Cardiac septum (tissue), 1 donor: ENCODE measurements at regions not wholly inside any gene's neighbourhood (a gene's known extent, or its start where the extent isn't known, plus 50 kb on each side); places are given as distances from the start of the nearest gene placed in this dataset.

Source experiments
- DNase-seq: peaks from one replicate; pipeline ENCODE4 v3.0.0-alpha.2; 2020; ENCODE audit warnings: low spot score
- intact Hi-C: fragments of 100-400 bp; cut with DNase I; formaldehyde crosslinking; loops from one replicate; pipeline ENCODE4 v1.14.0; 2022
- donor health status: DM: no; HTN: no; CAD: no.

DNA sequence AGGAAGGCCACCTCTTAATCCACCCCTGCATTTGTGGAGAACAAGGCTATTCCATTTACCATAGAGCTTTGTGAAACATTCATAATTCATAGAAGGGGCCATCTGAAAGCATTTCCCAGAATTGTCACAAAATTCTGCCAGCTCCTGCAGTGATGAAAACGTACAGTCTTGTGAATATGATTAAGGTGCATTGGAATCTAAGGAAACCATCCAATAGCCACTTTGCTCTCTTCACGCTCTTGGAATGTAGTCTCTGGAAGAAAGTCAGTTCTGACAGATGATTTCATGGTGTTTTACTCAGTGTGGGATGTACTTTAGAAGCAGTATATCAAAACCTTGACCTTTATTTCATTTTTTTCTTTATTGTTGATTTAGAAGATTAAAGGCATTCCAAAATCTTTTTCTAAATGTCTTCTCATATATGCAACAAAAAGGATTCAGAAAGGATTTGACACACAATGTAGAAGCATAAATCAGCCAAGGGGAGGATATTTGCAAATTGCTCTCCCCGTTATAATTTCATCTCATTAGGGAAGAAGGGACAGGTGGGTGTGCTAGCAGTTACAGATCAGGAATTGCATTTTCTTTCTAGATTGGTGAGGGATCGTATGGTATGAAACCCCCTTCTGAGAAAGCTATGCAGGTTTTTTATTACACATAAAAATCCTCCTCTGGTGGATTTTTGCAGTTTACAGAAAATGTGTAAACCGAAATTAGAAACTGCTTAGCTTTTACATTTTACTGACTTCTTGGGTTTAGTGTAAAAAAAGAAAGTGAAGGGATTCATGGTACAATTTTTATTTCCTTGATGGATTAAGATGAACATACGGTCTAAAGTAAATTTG lies 390.2 kb downstream of the LRIG3 start:
- no peak for DNase-seq
- intact Hi-C loops: loop anchor here (10.0 kb wide), 1 partner anchor 545 kb away; no protein-coding TSS in a partner anchor

DNA sequence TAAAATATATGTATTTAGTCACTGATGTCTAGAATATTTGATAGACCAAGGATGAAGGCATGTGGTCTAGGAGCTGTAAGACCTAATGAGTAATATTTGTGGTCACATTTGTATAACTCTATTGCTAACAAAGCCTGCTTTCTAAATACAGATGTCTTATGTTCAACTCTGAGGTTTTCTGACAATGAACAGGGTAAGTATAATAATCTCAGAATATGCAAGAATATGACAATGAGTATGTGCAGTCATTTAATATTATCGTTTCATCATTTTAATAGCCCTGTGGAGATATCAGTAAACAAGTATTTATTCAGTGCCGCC lies 389.6 kb downstream of the LRIG3 start:
- intact Hi-C loops: loop anchor here (10.0 kb wide), 1 partner anchor 546 kb away; no protein-coding TSS in a partner anchor
- no peak for DNase-seq

DNA sequence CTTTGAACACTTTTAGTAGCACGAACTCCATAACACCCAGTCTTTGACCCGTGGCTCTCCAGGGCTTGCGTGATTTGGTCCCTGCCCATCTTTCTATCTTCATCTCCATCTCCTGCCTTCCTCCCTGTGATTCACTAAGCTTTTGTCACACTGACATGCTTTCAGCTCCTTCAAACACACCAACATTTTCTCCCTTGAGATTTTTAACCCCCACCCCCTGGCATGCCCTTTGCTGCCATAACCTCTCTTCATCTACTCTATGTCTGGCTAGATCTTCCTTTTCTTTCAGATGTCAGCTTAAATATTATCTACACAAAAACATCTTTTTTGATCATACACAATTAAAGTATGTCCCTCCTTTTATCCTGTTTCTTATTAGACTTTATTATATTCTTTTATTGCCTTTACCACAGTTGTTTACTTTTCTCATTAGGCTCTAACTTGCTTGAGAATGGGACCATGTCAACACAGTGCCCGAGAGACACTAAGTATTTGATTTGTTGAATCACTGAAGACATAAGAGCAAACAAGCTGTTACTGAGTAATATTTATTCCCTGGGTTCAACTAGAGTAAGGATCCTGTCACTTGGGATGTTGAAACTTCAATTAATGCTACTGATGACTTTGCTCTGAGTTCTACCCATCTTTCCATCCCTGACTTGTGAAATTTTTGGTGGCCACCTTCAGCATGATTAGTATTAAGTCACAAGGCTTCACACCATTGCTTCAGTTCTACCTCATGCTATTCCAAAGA lies 387.3 kb downstream of the LRIG3 start:
- DNase-seq: no peak
- intact Hi-C loops: loop anchor here (10.0 kb wide), 1 partner anchor 548 kb away; no protein-coding TSS in a partner anchor

DNA sequence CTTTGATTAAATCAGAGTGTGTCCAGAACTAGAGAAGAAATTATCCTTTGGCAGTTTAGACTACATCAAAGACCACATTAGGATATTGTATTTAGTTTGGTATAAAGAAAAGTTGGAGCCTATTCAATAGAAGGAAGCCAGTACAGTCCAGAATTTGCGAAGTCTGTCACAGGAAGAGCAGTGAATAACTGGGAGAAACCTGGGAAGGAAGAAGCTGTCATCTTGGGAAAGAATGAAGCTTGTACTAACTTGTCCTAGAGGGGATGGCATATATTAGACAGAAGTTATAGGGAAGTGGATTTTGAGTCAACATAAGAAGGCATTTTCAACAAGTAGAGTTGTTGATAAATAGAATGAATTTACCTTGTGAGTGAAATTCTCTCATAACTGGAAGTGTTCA lies 386.7 kb downstream of the LRIG3 start:
- intact Hi-C loops: loop anchor here (10.0 kb wide), 1 partner anchor 549 kb away; no protein-coding TSS in a partner anchor
- no peak for DNase-seq

DNA sequence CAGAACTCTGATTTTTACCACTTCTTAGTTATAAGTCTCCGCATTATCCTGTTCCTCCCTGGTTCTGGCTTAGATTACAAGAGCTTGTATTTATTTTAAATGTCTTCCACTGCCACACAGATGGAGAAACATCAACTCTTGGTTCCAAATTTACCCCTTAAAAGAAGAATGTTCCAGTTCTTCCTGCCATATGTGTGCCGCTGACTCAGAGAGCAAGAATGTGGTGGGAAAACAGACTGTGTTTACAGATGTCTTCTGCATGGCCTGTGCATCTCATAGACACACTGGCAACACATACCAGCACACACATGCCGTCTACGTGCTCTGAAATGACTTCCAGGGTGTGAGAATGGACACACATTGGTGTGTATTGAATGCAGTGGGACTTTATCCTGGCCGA lies 383.0 kb downstream of the LRIG3 start:
- intact Hi-C loops: loop anchor here (10.0 kb wide), 1 partner anchor 552 kb away; no protein-coding TSS in a partner anchor
- DNase-seq: no peak

DNA sequence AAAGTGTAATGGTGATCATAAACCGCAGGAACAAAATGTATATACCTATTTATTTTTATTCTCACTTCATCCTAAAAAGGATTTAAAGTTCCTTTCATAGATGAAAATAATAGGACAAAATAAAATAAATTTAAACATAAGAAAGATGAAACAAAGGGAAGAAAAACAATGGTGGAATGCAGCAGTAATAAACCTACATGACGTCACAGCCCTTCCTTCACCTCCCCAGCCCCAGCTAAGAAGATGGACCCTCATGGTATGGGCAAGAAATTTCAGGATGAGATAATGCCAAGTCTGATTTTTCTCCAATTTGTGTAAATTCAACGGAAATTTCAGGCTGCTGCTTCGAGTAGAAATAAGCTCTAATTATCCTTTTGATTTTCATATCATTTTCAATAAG lies 381.0 kb downstream of the LRIG3 start:
- intact Hi-C loops: loop anchor here (10.0 kb wide), 1 partner anchor 554 kb away; no protein-coding TSS in a partner anchor
- no peak for DNase-seq

DNA sequence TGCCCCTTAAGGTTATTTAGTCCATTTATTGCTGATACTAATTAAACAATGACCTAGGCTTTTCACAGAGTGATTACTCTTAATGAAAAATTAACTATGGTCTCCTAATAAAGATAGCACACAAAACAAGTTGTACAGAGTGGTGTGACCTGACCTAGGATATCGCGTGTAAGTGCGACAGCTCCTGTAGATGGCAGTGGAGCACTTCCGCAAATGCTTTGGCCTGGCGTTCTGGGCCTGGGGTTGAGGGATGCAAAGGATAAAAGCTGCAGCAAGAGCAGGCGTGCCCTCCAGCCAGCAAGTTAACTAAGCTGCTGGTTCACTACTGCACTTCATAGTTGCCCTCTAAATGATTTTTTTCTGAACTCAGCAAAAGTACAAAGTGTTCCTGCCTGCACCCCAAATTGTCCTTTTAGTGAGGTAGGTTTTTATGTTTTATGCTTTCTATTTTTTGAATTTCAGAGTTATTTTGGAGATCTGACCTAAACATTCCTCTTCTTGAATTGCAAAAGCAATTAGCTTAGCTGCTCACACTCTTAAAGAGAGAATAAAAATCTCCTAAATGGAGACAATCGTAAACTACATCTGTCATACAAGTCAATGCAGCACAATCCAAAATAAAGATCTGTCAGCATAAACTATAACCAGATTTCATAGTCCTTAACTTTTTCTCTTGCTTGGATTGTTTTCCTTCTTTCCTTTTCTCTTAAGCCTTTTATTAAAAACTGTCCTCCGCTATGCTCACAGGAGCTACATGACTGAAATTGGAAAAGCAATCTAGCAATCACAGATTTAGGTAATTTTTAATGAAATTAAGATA lies 379.6 kb downstream of the LRIG3 start:
- DNase-seq: peak; percentile 76
- intact Hi-C loops: loop anchor here (10.0 kb wide), 1 partner anchor 614 kb away; no protein-coding TSS in a partner anchor

DNA sequence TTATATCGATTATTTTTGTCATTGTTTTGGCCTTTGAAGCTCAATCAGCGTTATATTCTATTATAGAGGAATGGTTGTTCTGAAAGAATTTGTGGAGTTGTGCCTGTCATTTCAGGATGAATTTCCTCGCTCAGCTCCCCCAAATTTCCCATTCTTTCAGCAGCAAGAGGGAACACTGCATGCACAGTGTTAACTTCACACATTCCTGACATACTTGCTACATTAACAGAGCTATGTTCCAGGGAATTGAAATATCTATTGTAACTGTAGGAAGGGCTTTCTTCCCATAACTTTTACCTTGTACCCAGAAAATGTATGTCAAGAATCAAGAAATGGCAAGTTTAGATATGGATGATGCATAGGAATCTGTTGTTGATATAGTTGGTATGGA lies 379.0 kb downstream of the LRIG3 start:
- no peak for DNase-seq
- intact Hi-C loops: loop anchor here (10.0 kb wide), 1 partner anchor 614 kb away; no protein-coding TSS in a partner anchor

DNA sequence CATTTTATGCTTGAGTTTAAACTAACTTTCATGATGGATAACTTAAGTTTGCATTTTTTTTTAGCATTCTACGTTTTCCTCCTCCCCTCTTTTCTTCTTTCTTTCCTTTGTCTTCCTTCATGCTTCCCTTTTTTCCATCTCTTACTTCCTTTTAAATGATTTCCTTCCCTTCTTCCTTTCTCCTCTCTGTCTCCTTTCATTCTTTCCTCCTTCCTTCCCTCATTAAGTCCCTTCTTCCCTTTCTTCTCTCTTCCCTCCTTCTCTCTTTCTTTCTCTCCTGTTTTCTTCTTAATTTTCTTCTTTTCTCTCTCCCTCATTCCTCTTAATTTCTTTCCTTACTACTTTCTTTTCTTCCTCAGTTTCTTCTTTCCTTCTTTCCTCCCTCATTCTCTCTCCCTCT lies 376.0 kb downstream of the LRIG3 start:
- no peak for DNase-seq
- intact Hi-C loops: loop anchor here (10.0 kb wide), 1 partner anchor 611 kb away; no protein-coding TSS in a partner anchor

DNA sequence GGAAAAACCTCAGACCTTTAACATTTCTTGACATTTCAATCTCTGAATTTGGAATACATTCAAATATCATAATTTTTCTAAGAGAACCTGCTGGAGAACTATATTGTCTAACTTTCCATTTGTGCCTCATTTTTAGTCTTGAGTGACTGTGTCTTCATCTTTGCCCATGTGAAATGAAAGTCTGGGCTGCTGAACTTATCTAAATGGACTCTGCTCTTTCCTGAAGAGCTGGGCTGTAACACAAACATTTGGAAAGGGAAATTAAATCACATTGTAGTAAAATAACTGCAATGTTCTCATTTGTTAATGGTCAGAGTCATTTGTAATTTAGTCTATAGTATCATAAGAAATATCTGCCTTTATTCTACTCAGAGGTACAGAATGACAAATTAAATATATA lies 373.1 kb downstream of the LRIG3 start:
- intact Hi-C loops: loop anchor here (10.0 kb wide), 1 partner anchor 608 kb away; no protein-coding TSS in a partner anchor

DNA sequence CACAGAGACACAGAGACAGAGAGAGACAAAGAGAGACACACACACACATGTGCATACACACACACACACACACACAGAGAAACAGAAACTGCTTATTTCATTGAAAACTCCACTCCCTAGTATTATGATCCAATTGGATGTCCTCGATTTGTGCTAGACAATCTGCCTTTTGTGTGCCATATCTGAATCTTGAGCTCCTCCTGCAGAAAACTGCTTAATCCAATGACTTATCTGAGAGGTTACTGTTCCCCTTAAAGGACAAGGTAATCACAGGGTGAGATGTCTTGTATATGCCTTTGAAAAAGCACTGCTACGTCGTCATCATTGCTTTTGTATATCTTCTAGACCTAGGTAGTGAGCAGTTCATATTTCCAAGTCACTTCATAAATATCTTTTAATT lies 371.5 kb downstream of the LRIG3 start:
- no peak for DNase-seq
- intact Hi-C loops: loop anchor here (10.0 kb wide), 1 partner anchor 606 kb away; no protein-coding TSS in a partner anchor

More for the DNA sequence above, 373.1 kb downstream of the LRIG3 start:
- DNase-seq: no peak

DNA sequence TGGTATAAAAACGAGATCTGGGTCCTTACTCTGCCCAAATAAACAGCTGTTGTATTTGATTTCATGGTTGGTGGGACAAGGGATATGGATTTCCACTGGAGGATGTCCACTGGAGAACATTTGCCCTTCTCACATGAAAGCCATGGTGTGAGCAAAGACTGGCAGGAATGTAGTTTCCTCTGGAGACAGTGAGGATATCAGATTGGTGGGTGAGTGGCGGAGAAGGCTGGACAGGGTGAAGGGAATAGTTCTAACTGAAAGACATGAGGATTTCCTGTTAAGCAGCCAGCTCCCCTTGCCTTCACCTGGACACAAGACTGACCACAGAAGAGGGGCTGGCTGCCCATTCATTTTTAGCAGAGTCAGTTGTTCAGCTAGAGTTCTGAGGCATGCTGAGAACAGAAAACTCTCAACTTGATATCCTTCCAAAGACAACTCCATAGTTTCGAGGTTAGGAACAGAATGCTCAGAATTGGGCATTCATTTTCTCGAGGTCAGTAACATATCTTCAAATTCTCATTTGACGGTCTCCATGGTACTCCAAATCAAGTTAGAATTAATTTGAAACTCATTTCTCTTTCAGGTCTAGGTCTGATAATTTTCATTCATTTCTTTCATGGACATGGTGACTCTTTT lies 365.7 kb downstream of the LRIG3 start:
- intact Hi-C loops: no loop called here
- DNase-seq: no peak

DNA sequence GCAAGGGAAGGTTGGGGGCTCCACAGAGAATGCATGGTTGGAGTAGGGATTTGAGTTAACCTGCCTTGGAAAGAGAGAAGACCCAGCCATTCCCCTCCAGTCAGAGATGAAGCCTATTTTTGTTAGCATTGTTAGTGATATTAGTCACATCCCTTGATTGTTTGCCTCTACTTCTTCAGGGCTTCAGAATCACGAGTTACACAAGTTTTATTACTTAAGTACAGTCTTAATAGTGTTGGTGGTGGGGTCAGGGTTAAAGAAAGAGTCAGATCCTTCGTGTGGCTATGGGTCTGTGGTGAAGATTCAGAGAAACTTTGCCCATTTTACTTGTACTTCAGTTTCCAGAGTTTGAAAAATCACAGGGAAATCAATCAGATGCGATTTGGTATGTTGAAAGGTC lies 363.1 kb downstream of the LRIG3 start:
- intact Hi-C loops: no loop called here
- no peak for DNase-seq

DNA sequence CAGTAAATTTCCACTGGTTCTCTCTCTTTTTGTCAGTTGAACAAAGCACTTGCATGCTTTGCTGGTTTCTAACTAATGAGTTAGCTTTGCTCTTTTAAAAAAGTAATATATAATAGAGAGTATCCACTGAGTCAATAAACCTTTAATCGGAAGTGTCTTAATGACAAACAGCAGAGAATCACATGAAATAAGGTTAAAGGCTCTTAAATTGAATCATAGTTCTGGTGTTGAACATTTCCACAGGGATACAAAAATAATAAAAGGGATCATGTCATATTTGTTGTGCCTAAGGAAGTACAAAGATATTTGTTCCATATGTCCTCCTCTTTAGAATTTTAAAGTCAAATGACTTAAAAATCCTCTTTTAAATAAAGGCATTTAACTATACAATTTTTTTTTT lies 362.6 kb downstream of the LRIG3 start:
- intact Hi-C loops: no loop called here
- DNase-seq: no peak

DNA sequence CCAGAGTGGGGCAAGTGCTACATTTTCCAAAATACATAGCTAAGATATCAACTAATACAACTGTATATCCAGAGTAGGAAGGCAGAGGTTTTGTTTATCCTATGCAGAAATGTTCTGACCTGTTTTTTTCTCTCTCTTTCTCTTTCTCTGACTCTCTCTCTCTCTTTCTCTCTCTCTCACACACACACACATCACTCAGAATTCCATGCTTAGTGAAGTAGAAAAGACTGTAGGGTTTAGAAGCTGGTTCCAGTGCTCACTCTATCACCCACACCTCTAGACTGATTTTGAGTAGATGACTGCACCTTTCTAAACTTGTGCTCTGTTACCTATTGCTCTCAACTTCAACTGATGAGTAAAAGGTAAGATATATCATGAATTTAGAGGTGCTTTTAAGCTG lies 356.7 kb downstream of the LRIG3 start:
- no peak for DNase-seq
- intact Hi-C loops: no loop called here

DNA sequence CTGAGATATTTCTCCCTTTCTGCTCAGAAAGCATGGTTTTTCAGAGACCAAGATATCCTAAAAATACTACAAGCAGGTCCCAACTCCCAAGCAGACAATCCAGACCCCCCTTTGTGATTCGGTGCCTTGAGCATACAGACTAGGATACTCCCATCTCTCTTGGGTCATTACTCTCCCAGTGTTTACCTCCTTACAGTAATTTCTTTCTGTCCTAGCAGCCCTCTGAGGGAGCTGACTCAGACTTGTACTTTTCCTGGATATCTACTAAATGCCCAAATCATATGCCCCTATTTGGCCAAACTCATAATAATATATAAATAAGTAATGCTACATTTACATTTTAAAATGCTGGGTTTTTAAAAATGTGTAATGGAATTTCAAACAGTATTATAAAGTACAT lies 355.6 kb downstream of the LRIG3 start:
- intact Hi-C loops: no loop called here
- no peak for DNase-seq

DNA sequence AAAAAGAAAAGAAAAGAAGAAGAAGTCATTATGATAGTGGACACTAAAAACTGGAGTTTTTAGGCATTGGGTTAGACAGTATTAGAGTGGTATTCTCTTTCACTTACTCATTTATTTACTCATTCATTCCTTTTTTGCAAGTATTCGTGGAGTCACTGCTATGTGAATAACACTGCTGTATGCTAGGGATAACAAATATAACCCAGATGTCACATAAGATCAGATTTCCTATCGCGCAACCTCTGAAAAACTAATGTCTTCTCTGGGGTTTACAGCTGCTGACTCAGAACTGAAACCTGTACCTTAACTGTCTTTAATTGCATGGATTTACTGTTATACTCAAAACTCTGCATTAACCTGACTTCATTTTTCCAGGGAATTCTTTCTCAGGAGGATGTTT lies 353.7 kb downstream of the LRIG3 start:
- intact Hi-C loops: no loop called here
- no peak for DNase-seq

DNA sequence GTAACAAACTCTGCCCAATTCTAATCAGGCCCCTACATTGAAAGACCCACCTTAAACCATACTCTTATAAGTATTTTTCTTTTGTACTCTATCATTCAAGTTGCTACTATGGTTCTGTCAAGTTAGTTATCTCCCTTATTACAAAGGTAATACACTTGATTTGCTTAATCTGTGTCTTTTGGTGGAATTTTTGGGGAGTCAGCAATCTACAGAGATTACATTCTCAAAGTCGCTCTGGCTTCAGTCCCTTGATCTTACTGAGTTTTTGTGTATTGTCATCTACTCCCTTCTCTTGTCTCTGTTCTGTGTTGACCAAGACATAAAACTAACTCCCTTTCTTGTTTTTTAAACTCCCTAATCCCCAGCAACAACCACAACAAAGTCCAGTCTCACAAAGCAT lies 353.1 kb downstream of the LRIG3 start:
- intact Hi-C loops: no loop called here
- no peak for DNase-seq

DNA sequence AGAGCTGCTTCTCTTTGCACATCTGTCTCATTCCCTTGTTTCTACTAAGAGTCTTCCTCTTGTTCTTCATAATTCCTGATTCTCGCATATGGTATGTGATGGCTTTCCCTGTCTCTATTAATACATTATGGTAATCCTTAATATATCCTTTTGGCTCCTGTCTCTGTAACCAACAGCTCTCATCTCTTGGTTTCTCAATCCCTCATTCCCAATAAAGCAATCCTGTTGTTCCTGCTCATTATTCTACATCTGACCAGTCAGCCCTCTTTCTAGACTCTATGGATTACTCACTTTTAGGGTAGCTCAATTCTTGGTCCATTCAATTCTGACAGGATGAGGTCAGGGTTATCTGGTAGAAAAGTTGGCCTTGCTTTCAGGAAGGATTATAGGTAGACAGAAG lies 349.9 kb downstream of the LRIG3 start:
- DNase-seq: no peak
- intact Hi-C loops: no loop called here
